Activated naive CD4-positive, alpha-beta T cell treated with anti-CD3 and anti-CD28 coated beads, Interleukin-2, amount 10 ng/mL, durations not matched to agents 7 days and 5 days (primary cell): ENCODE measurements at regions not wholly inside any gene's neighbourhood (a gene's known extent, or its start where the extent isn't known, plus 50 kb on each side); places are given as distances from the start of the nearest gene placed in this dataset.

Source experiments
- CTCF ChIA-PET: fragments of 350-600 bp; sonication (Branson Sonifier 250); formaldehyde crosslinking; loops from one replicate; lab custom pipeline; 2021; ENCODE audit warnings: antibody characterized with exemption; lab: Charles Lee
- DNase-seq: peaks from one replicate; pipeline ENCODE4 v3.0.0-alpha.2; 2020
- H3K27ac Mint-ChIP-seq: one replicate; pipeline ENCODE4 v1.8.0; 2021; ENCODE audit warnings: mild to moderate bottlenecking, moderate library complexity, mixed read lengths
- H3K27me3 Mint-ChIP-seq: one replicate; pipeline ENCODE4 v1.8.0; 2021; ENCODE audit warnings: mild to moderate bottlenecking, mixed read lengths
- H3K36me3 Mint-ChIP-seq: one replicate; pipeline ENCODE4 v1.8.0; 2021; ENCODE audit warnings: mixed read lengths
- H3K4me1 Mint-ChIP-seq: one replicate; pipeline ENCODE4 v1.8.0; 2021; ENCODE audit warnings: mixed read lengths
- H3K4me3 Mint-ChIP-seq: one replicate; pipeline ENCODE4 v1.8.0; 2021; ENCODE audit warnings: mild to moderate bottlenecking, moderate library complexity, mixed read lengths
- H3K9me3 Mint-ChIP-seq: one replicate; pipeline ENCODE4 v1.8.0; 2021; ENCODE audit warnings: mixed read lengths

GRCh38 chr6:147906361-147906760, 397.9 kb downstream of the SAMD5 start:
- Mint-ChIP-seq H3K27me3 (no peaks in the 10 kb centered on the region), H3K4me1 (no peaks in the 10 kb centered on the region), H3K27ac (no peak overlapping the region), H3K9me3 (no peaks in the 10 kb centered on the region), H3K4me3 (no peak overlapping the region), H3K36me3 (no peaks in the 10 kb centered on the region)
- CTCF ChIA-PET = no interaction called here
- DNase-seq = no peak

GRCh38 chr6:147909640-147910039, 401.1 kb downstream of the SAMD5 start:
- H3K36me3 Mint-ChIP-seq = no peaks in the 10 kb centered on the region
- peaks cover 4% of the 10 kb centered on the region for H3K9me3 Mint-ChIP-seq
- no peak overlapping the region for H3K4me3 Mint-ChIP-seq
- H3K4me1 Mint-ChIP-seq = no peaks in the 10 kb centered on the region
- no peak overlapping the region for H3K27ac Mint-ChIP-seq
- CTCF ChIA-PET = interaction anchor here (1.2 kb wide), 1 partner anchor 10 kb away, joined by 3 read pairs; no protein-coding TSS in a partner anchor
- DNase-seq = no peak
- H3K27me3 Mint-ChIP-seq = no peaks in the 10 kb centered on the region

- peaks cover 4% of the 10 kb centered on the region for H3K9me3 Mint-ChIP-seq
- no peak overlapping the region for H3K4me3 Mint-ChIP-seq
- H3K36me3 Mint-ChIP-seq = no peaks in the 10 kb centered on the region
- no peak for DNase-seq
- CTCF ChIA-PET = no interaction called here
- no peaks in the 10 kb centered on the region for H3K4me1 Mint-ChIP-seq
- no peak overlapping the region for H3K27ac Mint-ChIP-seq
- H3K27me3 Mint-ChIP-seq = no peaks in the 10 kb centered on the region
These were observed 401.8 kb downstream of the SAMD5 start for GRCh38 chr6:147910281-147910680.

GRCh38 chr6:147911057-147911456, 402.6 kb downstream of the SAMD5 start:
- Mint-ChIP-seq H3K36me3 (no peaks in the 10 kb centered on the region), H3K9me3 (peaks cover 4% of the 10 kb centered on the region), H3K27me3 (no peaks in the 10 kb centered on the region), H3K4me3 (no peak overlapping the region), H3K4me1 (no peaks in the 10 kb centered on the region), H3K27ac (no peak overlapping the region)
- no peak for DNase-seq
- CTCF ChIA-PET = no interaction called here

GRCh38 chr6:147911686-147912085, 403.2 kb downstream of the SAMD5 start:
- no peaks in the 10 kb centered on the region for H3K36me3 Mint-ChIP-seq
- CTCF ChIA-PET = no interaction called here

GRCh38 chr6:147922799-147923198, 414.3 kb downstream of the SAMD5 start:
- no peaks in the 10 kb centered on the region for H3K4me1 Mint-ChIP-seq
- no peaks in the 10 kb centered on the region for H3K27me3 Mint-ChIP-seq
- H3K9me3 Mint-ChIP-seq = peaks cover 10% of the 10 kb centered on the region
- no peak overlapping the region for H3K4me3 Mint-ChIP-seq
- no peak for DNase-seq
- CTCF ChIA-PET = no interaction called here
- no peaks in the 10 kb centered on the region for H3K36me3 Mint-ChIP-seq
- no peak overlapping the region for H3K27ac Mint-ChIP-seq

More at GRCh38 chr6:147911686-147912085, 403.2 kb downstream of the SAMD5 start:
- Mint-ChIP-seq H3K9me3 (peaks cover 6% of the 10 kb centered on the region), H3K27ac (no peak overlapping the region), H3K27me3 (no peaks in the 10 kb centered on the region), H3K4me1 (no peaks in the 10 kb centered on the region), H3K4me3 (no peak overlapping the region)
- DNase-seq = no peak

GRCh38 chr6:147924598-147924997, 416.1 kb downstream of the SAMD5 start:
- Mint-ChIP-seq H3K4me3 (no peak overlapping the region), H3K4me1 (no peaks in the 10 kb centered on the region), H3K27me3 (no peaks in the 10 kb centered on the region), H3K9me3 (peaks cover 12% of the 10 kb centered on the region), H3K27ac (no peak overlapping the region), H3K36me3 (no peaks in the 10 kb centered on the region)
- DNase-seq = no peak
- CTCF ChIA-PET = no interaction called here

- CTCF ChIA-PET = no interaction called here
- Mint-ChIP-seq H3K27ac (no peak overlapping the region), H3K4me3 (no peak overlapping the region), H3K9me3 (peaks cover 12% of the 10 kb centered on the region), H3K4me1 (no peaks in the 10 kb centered on the region), H3K36me3 (no peaks in the 10 kb centered on the region), H3K27me3 (no peaks in the 10 kb centered on the region)
- no peak for DNase-seq
These were observed 416.8 kb upstream of the SASH1 start for GRCh38 chr6:147925826-147926225.

GRCh38 chr6:147930745-147931144, 411.9 kb upstream of the SASH1 start:
- no peaks in the 10 kb centered on the region for H3K36me3 Mint-ChIP-seq
- no peaks in the 10 kb centered on the region for H3K27me3 Mint-ChIP-seq
- H3K27ac Mint-ChIP-seq = no peak overlapping the region
- peaks cover 10% of the 10 kb centered on the region for H3K9me3 Mint-ChIP-seq
- CTCF ChIA-PET = no interaction called here
- H3K4me3 Mint-ChIP-seq = no peak overlapping the region
- no peak for DNase-seq
- no peaks in the 10 kb centered on the region for H3K4me1 Mint-ChIP-seq

GRCh38 chr6:147933224-147933623, 409.4 kb upstream of the SASH1 start:
- Mint-ChIP-seq H3K36me3 (no peaks in the 10 kb centered on the region), H3K27me3 (no peaks in the 10 kb centered on the region), H3K4me1 (no peaks in the 10 kb centered on the region), H3K9me3 (peaks cover 2% of the 10 kb centered on the region), H3K27ac (no peak overlapping the region), H3K4me3 (no peak overlapping the region)
- DNase-seq = no peak
- CTCF ChIA-PET = no interaction called here

GRCh38 chr6:147935656-147936055, 407.0 kb upstream of the SASH1 start:
- H3K27ac Mint-ChIP-seq = no peak overlapping the region
- no peaks in the 10 kb centered on the region for H3K36me3 Mint-ChIP-seq
- CTCF ChIA-PET = no interaction called here
- H3K4me1 Mint-ChIP-seq = no peaks in the 10 kb centered on the region
- no peak overlapping the region for H3K4me3 Mint-ChIP-seq
- no peak for DNase-seq
- no peaks in the 10 kb centered on the region for H3K27me3 Mint-ChIP-seq
- H3K9me3 Mint-ChIP-seq = peaks cover 2% of the 10 kb centered on the region

- H3K27me3 Mint-ChIP-seq = no peaks in the 10 kb centered on the region
- CTCF ChIA-PET = no interaction called here
- no peak for DNase-seq
- H3K4me3 Mint-ChIP-seq = no peak overlapping the region
- peaks cover 2% of the 10 kb centered on the region for H3K9me3 Mint-ChIP-seq
- no peaks in the 10 kb centered on the region for H3K36me3 Mint-ChIP-seq
- H3K27ac Mint-ChIP-seq = no peak overlapping the region
- H3K4me1 Mint-ChIP-seq = no peaks in the 10 kb centered on the region
These were observed 405.8 kb upstream of the SASH1 start for GRCh38 chr6:147936703-147937470.

GRCh38 chr6:147941143-147941542, 401.5 kb upstream of the SASH1 start:
- no peak for DNase-seq
- Mint-ChIP-seq H3K9me3 (peaks cover 3% of the 10 kb centered on the region), H3K27ac (no peak overlapping the region), H3K27me3 (no peaks in the 10 kb centered on the region), H3K4me3 (no peak overlapping the region), H3K4me1 (no peaks in the 10 kb centered on the region), H3K36me3 (no peaks in the 10 kb centered on the region)
- CTCF ChIA-PET = no interaction called here

GRCh38 chr6:147942363-147942762, 400.3 kb upstream of the SASH1 start:
- H3K4me3 Mint-ChIP-seq = no peak overlapping the region
- peaks cover 2% of the 10 kb centered on the region for H3K9me3 Mint-ChIP-seq
- H3K27me3 Mint-ChIP-seq = no peaks in the 10 kb centered on the region
- no peak for DNase-seq
- no peak overlapping the region for H3K27ac Mint-ChIP-seq
- H3K36me3 Mint-ChIP-seq = no peaks in the 10 kb centered on the region
- CTCF ChIA-PET = no interaction called here
- no peaks in the 10 kb centered on the region for H3K4me1 Mint-ChIP-seq

GRCh38 chr6:147944122-147944521, 398.5 kb upstream of the SASH1 start:
- H3K4me1 Mint-ChIP-seq = no peaks in the 10 kb centered on the region
- CTCF ChIA-PET = no interaction called here
- H3K4me3 Mint-ChIP-seq = no peak overlapping the region
- H3K9me3 Mint-ChIP-seq = peaks cover 2% of the 10 kb centered on the region
- H3K27ac Mint-ChIP-seq = no peak overlapping the region
- H3K27me3 Mint-ChIP-seq = no peaks in the 10 kb centered on the region
- H3K36me3 Mint-ChIP-seq = no peaks in the 10 kb centered on the region
- no peak for DNase-seq
